ENCODE measurements at regions not wholly inside any gene's neighbourhood (a gene's known extent, or its start where the extent isn't known, plus 50 kb on each side); places are given as distances from the start of the nearest gene placed in this dataset.

DNA sequence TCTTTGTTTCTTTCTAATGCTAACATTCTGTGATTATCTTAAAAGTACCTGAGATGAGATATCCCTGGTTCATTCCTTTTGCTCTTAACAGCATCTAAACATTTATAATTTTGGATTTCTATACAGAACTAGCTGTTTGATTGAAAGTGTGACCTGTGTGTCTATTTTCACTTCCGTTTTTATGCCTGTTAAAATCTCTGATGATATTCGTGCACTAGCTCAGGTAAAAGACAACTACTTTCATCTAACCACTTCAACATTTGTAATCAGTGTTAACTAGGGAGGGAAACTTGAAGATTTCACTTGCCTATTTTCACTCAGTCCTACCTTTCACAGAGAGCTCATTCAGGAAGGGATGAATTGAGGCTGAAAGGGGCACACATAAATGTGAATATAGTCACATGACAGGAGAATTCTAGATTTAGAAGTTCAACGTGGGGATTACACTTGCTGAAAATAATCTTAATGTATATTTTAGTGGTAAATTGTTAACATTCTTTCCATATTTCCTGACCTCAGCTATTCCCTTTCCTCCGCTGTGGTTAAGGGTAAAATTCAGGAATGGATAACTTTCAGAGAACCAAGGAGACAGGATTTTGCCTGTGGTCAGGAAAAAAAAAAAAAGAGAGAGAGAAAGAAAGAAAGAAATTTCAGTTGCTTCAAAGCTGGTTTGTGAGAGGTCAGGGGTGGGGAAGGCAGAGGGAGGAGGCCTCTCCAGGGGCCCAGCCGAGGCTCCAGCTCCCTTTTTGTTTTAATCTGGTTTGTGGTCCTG, 159.8 kb upstream of the TSC22D2 start:
- Histone ChIP-seq H3K4me3 (ENCODE audit: low read depth, low read length, poor library complexity, severe bottlenecking) (no peak overlapping the region), H3K27me3 (replicated peaks; ENCODE audit: insufficient read depth, low read depth, low read length, poor library complexity) (no peaks in the 10 kb centered on the region), H3K4me1 (ENCODE audit: insufficient read depth, low read length, poor library complexity, severe bottlenecking) (peaks cover 5% of the 10 kb centered on the region), H3K9me3 (ENCODE audit: low read depth, low read length, poor library complexity, severe bottlenecking) (no peaks in the 10 kb centered on the region), H3K27ac (ENCODE audit: low read depth, low read length, poor library complexity, severe bottlenecking) (no peak overlapping the region), H3K36me3 (ENCODE audit: insufficient read depth, low read length, poor library complexity, severe bottlenecking) (no peaks in the 10 kb centered on the region)
- DNase-seq (ENCODE audit: low spot score), result no peak
- TF ChIP-seq, protein P1, sequence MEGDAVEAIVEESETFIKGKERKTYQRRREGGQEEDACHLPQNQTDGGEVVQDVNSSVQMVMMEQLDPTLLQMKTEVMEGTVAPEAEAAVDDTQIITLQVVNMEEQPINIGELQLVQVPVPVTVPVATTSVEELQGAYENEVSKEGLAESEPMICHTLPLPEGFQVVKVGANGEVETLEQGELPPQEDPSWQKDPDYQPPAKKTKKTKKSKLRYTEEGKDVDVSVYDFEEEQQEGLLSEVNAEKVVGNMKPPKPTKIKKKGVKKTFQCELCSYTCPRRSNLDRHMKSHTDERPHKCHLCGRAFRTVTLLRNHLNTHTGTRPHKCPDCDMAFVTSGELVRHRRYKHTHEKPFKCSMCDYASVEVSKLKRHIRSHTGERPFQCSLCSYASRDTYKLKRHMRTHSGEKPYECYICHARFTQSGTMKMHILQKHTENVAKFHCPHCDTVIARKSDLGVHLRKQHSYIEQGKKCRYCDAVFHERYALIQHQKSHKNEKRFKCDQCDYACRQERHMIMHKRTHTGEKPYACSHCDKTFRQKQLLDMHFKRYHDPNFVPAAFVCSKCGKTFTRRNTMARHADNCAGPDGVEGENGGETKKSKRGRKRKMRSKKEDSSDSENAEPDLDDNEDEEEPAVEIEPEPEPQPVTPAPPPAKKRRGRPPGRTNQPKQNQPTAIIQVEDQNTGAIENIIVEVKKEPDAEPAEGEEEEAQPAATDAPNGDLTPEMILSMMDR (conservative IDR thresholded peaks at IDR 0.05; ENCODE audit: low read depth, low read length), result no peak
- no peak for TF ChIP-seq EZH2 (IDR thresholded peaks at IDR 0.05; ENCODE audit: borderline replicate concordance, low read depth, low read length, poor library complexity, severe bottlenecking)
- ChIA-PET CTCF (interaction anchor here (0.7 to 0.9 kb wide), 2 partner anchors 247 to 329 kb away, joined by 4 read pairs; no protein-coding TSS in a partner anchor), POLR2A (ENCODE audit: low non-redundant PET) (no interaction called here)
- BruUV-seq (replicated peaks), result no TSS peak
- intact Hi-C loops (cut with micrococcal nuclease; ENCODE audit: unreplicated experiment), result no loop called here

DNA sequence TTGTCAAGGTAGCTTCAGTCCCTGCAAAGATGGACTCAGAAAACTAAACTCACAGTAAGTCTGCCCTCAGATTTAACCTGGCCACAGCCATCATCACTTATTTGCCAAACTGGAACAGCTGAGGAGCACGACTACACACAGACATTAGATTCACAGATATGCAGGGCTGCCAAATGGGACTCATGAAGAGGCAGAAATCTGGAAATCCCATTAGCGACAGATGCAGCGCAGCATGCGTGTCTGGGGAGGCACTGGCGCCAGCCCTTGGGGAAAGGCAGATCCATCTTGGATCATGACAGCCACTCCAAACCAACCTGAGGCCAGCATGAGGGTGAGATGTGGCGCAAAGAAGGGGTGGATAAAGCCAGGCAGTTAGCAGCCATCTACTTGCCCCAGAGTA, 160.7 kb upstream of the TSC22D2 start:
- no TSS peak for BruUV-seq (replicated peaks)
- DNase-seq (ENCODE audit: low spot score), result no peak
- Histone ChIP-seq H3K4me1 (ENCODE audit: insufficient read depth, low read length, poor library complexity, severe bottlenecking) (peaks cover 13% of the 10 kb centered on the region), H3K27me3 (replicated peaks; ENCODE audit: insufficient read depth, low read depth, low read length, poor library complexity) (no peaks in the 10 kb centered on the region), H3K27ac (ENCODE audit: low read depth, low read length, poor library complexity, severe bottlenecking) (no peak overlapping the region), H3K4me3 (ENCODE audit: low read depth, low read length, poor library complexity, severe bottlenecking) (no peak overlapping the region), H3K9me3 (ENCODE audit: low read depth, low read length, poor library complexity, severe bottlenecking) (no peaks in the 10 kb centered on the region), H3K36me3 (ENCODE audit: insufficient read depth, low read length, poor library complexity, severe bottlenecking) (no peaks in the 10 kb centered on the region)
- intact Hi-C loops (cut with micrococcal nuclease; ENCODE audit: unreplicated experiment), result no loop called here
- ChIA-PET CTCF (no interaction called here), POLR2A (ENCODE audit: low non-redundant PET) (no interaction called here)
- TF ChIP-seq, protein P1 (conservative IDR thresholded peaks at IDR 0.05; ENCODE audit: low read depth, low read length), result no peak
- no peak for TF ChIP-seq EZH2 (IDR thresholded peaks at IDR 0.05; ENCODE audit: borderline replicate concordance, low read depth, low read length, poor library complexity, severe bottlenecking)

DNA sequence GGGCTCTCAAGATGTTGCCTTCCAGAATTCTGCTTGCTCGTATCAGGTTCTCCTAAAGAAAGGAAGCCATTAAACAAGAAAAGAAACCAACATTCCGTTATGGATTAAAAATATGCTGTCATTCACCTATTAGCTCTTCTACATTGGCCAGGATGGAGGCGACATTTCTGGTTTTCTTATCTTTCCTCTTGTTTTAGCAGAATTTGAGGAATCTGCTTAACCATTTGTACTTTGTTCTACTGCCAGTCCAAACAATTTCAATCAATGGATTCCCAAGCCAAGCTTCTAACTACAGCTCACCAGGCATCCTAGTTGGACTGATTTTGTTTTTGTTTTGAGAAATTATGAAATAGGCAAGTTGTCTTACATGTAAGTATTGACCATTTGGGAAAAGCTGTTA, 164.6 kb upstream of the TSC22D2 start:
- POLR2A ChIA-PET (ENCODE audit: low non-redundant PET), result no interaction called here
- intact Hi-C loops (cut with micrococcal nuclease; ENCODE audit: unreplicated experiment), result loop anchor here (5.0 kb wide), 1 partner anchor 169 kb away; no protein-coding TSS in a partner anchor
- CTCF ChIA-PET, result no interaction called here
- no peak overlapping the region for H3K4me3 ChIP-seq (ENCODE audit: low read depth, low read length, poor library complexity, severe bottlenecking)
- DNase-seq (ENCODE audit: low spot score), result no peak
- H3K27me3 ChIP-seq (replicated peaks; ENCODE audit: insufficient read depth, low read depth, low read length, poor library complexity), result no peaks in the 10 kb centered on the region
- no peaks in the 10 kb centered on the region for H3K36me3 ChIP-seq (ENCODE audit: insufficient read depth, low read length, poor library complexity, severe bottlenecking)
- BruUV-seq (replicated peaks), result no TSS peak
- no peak for TF ChIP-seq EZH2 (IDR thresholded peaks at IDR 0.05; ENCODE audit: borderline replicate concordance, low read depth, low read length, poor library complexity, severe bottlenecking)
- TF ChIP-seq, protein P1 (conservative IDR thresholded peaks at IDR 0.05; ENCODE audit: low read depth, low read length), result no peak
- no peaks in the 10 kb centered on the region for H3K9me3 ChIP-seq (ENCODE audit: low read depth, low read length, poor library complexity, severe bottlenecking)
- peaks cover 13% of the 10 kb centered on the region for H3K4me1 ChIP-seq (ENCODE audit: insufficient read depth, low read length, poor library complexity, severe bottlenecking)
- H3K27ac ChIP-seq (ENCODE audit: low read depth, low read length, poor library complexity, severe bottlenecking), result no peak overlapping the region
